ENCODE measurements at regions not wholly inside any gene's neighbourhood (a gene's known extent, or its start where the extent isn't known, plus 50 kb on each side); places are given as distances from the start of the nearest gene placed in this dataset.
A peak's percentile ranks its signal among the peaks of the same experiment; 100 is the strongest.

DNA sequence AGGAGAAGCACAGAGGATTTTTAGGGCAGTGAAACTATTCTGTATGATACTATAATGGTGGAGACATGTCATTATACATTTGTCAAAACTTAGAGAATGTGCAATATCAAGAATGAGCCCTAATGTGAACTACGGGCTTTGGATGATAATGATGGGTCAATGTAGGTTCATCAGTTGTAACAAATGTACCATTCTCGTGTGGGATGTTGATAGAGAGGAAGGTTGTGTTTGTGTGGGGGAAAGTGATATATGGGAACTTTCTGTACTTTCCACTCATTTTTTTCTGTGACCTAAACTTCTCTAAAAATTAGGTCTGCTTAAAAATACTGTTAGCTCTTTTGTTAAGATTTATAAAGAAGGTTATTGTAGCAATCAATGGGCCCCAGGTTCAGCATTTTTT lies 138.9 kb downstream of the SPATA31D1 start:
- TF ChIP-seq, protein P1, sequence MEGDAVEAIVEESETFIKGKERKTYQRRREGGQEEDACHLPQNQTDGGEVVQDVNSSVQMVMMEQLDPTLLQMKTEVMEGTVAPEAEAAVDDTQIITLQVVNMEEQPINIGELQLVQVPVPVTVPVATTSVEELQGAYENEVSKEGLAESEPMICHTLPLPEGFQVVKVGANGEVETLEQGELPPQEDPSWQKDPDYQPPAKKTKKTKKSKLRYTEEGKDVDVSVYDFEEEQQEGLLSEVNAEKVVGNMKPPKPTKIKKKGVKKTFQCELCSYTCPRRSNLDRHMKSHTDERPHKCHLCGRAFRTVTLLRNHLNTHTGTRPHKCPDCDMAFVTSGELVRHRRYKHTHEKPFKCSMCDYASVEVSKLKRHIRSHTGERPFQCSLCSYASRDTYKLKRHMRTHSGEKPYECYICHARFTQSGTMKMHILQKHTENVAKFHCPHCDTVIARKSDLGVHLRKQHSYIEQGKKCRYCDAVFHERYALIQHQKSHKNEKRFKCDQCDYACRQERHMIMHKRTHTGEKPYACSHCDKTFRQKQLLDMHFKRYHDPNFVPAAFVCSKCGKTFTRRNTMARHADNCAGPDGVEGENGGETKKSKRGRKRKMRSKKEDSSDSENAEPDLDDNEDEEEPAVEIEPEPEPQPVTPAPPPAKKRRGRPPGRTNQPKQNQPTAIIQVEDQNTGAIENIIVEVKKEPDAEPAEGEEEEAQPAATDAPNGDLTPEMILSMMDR (IDR thresholded peaks at IDR 0.05; ENCODE audit: low read depth, low read length), result no peak
- DNase-seq (ENCODE audit: low read depth in 2 of 2), result no peak
- no peak overlapping the region for H3K4me3 ChIP-seq (replicated peaks in 1 of 2; ENCODE audit: low read depth in 2 of 2, low read length in 2 of 2)

DNA sequence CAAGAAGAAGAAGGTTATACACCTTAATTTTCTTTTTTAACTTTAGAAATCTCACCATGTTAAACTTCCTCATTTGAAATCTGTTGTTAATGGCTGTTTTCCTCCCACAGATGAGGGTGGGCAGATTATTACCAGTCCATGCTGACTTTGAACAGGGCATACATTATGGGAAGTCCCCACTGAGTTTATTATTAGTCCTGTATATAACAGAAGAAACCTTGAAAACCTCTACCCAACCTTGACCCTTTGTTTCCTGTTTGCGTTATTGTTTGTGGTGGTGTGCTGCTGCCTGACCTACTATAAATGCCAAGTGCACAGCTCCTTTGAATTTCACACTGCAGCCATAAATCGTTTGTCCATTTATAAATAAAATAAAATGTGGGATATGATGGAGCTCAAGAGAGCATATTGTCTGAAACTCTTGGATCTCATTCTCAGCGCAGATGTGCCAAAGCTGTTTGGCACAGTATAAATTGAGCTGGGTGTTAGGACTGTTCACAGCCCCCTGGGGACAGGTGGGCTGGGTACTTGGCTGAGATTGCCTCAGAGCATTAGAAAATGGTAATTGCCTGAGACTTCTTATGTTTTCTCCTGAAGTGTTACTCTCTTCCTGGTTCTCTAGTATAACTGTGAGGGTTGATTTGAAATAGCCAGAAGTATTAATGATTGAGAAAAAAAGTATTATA lies 139.6 kb downstream of the SPATA31D1 start:
- TF ChIP-seq, protein P1 (IDR thresholded peaks at IDR 0.05; ENCODE audit: low read depth, low read length), result no peak
- H3K4me3 ChIP-seq (replicated peaks in 1 of 2; ENCODE audit: low read depth in 2 of 2, low read length in 2 of 2), result no peak overlapping the region
- no peak for DNase-seq (ENCODE audit: low read depth in 2 of 2)

DNA sequence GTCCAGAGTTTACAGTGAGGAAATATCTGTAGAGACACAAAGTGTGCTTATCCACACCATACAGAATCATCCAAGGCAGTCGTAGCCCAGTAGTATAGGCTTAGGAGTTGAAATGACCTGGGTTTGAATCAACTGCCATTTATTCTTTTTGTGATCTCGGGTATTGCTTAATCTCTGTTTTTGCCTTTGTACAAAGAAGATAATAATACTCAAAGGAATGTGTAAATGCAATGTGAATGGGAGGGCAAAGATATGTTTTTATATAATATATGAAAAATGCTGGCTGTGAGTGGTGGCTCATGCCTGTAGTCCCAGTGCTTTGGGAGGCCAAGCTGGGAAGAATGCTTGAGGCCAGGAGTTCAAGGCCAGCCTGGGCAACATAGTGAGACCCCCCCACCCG lies 141.1 kb downstream of the SPATA31D1 start:
- DNase-seq (ENCODE audit: low read depth in 2 of 2), result peak in 1 of 2 donors; percentile 59

DNA sequence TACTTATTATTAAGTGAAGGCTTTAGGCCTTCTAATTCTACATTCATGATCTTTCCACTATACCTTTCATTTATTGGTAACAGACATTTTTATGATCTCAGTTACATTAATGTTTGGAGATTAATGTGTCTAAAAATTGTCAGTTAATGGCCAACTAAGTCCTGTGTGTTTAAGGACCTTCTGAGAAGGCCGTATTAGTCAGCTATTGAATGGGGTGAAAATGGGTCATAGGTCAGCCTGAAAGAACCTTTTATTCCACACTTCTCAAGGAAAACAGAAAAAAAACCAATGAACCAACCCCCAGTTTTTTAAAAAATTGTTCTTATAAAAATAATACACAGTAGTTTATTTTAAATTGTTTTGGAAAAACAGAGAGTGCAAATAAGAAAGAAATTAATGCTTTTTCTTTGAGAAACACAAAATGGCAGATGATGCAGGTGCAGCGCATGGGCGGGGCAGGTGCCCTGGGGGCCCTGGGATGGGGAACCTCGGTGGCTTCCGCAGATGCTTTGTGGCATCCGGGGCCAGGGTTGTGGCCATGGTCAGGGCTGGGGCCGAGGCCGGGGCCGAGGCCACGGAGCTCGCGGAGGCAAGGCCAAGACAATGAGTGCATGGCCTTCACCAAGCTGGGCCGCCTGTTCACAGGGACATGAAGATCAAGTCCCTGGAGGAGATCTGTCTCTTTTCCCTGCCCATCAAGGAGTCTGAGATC lies 141.9 kb downstream of the SPATA31D1 start:
- TF ChIP-seq, protein P1 (IDR thresholded peaks at IDR 0.05; ENCODE audit: low read depth, low read length), result no peak

More for the DNA sequence above, 141.1 kb downstream of the SPATA31D1 start:
- no peak overlapping the region for H3K4me3 ChIP-seq (replicated peaks in 1 of 2; ENCODE audit: low read depth in 2 of 2, low read length in 2 of 2)
- TF ChIP-seq, protein P1 (IDR thresholded peaks at IDR 0.05; ENCODE audit: low read depth, low read length), result no peak

DNA sequence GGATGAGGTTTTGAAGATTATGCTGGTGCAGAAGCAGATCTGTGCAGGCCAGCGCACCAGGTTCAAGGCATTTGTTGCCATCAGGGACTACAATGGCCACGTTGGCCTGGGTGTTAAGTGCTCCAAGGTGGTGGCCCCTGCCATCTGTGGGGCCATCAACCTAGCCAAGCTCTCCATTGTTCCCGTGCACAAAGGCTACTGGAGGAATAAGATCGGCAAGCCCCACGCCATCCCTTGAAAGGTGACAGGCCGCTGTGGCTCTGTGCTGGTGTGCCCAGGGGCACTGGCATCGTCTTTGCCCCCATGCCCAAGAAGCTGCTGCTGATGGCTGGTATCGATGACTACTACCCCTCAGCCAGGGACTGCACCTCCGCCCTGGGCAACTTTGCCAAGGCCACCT lies 142.5 kb downstream of the SPATA31D1 start:
- no peak overlapping the region for H3K4me3 ChIP-seq (replicated peaks in 1 of 2; ENCODE audit: low read depth in 2 of 2, low read length in 2 of 2)
- TF ChIP-seq, protein P1 (IDR thresholded peaks at IDR 0.05; ENCODE audit: low read depth, low read length), result no peak
- no peak for DNase-seq (ENCODE audit: low read depth in 2 of 2)

More for the DNA sequence above, 141.9 kb downstream of the SPATA31D1 start:
- H3K4me3 ChIP-seq (replicated peaks in 1 of 2; ENCODE audit: low read depth in 2 of 2, low read length in 2 of 2), result no peak overlapping the region
- DNase-seq (ENCODE audit: low read depth in 2 of 2), result no peak

DNA sequence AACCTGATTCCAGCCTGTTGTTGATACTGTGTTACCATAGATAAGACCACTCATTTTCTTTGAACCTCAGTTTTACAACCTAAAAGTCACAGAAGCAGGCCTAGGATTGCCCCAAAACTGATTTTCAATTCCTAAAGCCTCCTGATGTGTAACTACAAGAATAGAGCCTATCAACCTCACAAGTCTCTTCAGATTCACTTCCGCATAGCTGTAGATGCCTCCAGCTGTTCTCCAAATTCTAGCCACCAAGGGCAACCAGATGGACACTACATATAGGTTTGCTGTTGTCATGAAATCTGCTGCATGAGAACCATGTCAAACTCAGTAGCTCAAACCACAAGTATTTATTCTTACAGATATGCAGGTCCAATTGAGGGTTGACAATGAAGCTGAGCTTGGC lies 143.5 kb downstream of the SPATA31D1 start:
- TF ChIP-seq, protein P1 (IDR thresholded peaks at IDR 0.05; ENCODE audit: low read depth, low read length), result no peak
- DNase-seq (ENCODE audit: low read depth in 2 of 2), result no peak
- no peak overlapping the region for H3K4me3 ChIP-seq (replicated peaks in 1 of 2; ENCODE audit: low read depth in 2 of 2, low read length in 2 of 2)

Measured in cardiac fibroblast (primary cell).